ENCODE measurements at regions not wholly inside any gene's neighbourhood (a gene's known extent, or its start where the extent isn't known, plus 50 kb on each side); places are given as distances from the start of the nearest gene placed in this dataset.

DNA sequence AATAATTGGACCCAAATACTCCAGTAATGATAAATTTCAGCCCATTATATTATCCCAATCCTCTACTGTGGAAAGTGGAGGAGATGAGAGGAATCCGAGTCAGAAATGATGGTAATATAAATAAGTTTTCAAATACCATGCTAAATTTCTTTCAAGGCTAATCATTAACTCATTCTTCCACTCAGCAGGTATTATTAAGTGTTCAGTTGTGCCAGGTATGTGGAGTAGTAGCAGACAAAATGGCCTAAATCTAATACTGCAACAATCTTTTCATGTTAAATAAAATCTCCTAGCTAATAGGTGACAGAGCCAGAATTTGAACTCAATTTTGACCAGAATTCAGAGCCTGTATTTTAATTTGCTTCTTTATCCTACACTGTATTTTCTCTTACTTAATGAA, 538.6 kb upstream of the ROBO2 start:
- no peak for TF ChIP-seq PHF8 (conservative IDR thresholded peaks at IDR 0.05; ENCODE audit: low read depth, low read length)
- no peak for TF ChIP-seq POLR2A (IDR thresholded peaks at IDR 0.05; ENCODE audit: control extremely low read depth in 1 of 2, low read depth in 2 of 2, low read length in 2 of 2)
- no peak for TF ChIP-seq EZH2 (IDR thresholded peaks at IDR 0.05; ENCODE audit: low read depth, low read length, severe bottlenecking)
- TF ChIP-seq, protein P1, sequence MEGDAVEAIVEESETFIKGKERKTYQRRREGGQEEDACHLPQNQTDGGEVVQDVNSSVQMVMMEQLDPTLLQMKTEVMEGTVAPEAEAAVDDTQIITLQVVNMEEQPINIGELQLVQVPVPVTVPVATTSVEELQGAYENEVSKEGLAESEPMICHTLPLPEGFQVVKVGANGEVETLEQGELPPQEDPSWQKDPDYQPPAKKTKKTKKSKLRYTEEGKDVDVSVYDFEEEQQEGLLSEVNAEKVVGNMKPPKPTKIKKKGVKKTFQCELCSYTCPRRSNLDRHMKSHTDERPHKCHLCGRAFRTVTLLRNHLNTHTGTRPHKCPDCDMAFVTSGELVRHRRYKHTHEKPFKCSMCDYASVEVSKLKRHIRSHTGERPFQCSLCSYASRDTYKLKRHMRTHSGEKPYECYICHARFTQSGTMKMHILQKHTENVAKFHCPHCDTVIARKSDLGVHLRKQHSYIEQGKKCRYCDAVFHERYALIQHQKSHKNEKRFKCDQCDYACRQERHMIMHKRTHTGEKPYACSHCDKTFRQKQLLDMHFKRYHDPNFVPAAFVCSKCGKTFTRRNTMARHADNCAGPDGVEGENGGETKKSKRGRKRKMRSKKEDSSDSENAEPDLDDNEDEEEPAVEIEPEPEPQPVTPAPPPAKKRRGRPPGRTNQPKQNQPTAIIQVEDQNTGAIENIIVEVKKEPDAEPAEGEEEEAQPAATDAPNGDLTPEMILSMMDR (IDR thresholded peaks at IDR 0.05; ENCODE audit: control extremely low read depth in 1 of 3, insufficient read depth in 1 of 3, low read depth in 1 of 3, low read length in 3 of 3), result no peak
- TF ChIP-seq CEBPB (IDR thresholded peaks at IDR 0.05; ENCODE audit: low read depth, low read length), result no peak
- no peak for TF ChIP-seq EP300 (IDR thresholded peaks at IDR 0.05; ENCODE audit: borderline replicate concordance in 1 of 2, low read depth in 2 of 2, low read length in 2 of 2)
- TF ChIP-seq TAF1 (IDR thresholded peaks at IDR 0.05; ENCODE audit: low read depth, low read length), result no peak
- no peak for TF ChIP-seq FOSL1 (IDR thresholded peaks at IDR 0.05; ENCODE audit: insufficient read depth, low read depth, low read length)

Data from H1 (cell line).